ENCODE measurements at regions not wholly inside any gene's neighbourhood (a gene's known extent, or its start where the extent isn't known, plus 50 kb on each side); places are given as distances from the start of the nearest gene placed in this dataset.

DNA sequence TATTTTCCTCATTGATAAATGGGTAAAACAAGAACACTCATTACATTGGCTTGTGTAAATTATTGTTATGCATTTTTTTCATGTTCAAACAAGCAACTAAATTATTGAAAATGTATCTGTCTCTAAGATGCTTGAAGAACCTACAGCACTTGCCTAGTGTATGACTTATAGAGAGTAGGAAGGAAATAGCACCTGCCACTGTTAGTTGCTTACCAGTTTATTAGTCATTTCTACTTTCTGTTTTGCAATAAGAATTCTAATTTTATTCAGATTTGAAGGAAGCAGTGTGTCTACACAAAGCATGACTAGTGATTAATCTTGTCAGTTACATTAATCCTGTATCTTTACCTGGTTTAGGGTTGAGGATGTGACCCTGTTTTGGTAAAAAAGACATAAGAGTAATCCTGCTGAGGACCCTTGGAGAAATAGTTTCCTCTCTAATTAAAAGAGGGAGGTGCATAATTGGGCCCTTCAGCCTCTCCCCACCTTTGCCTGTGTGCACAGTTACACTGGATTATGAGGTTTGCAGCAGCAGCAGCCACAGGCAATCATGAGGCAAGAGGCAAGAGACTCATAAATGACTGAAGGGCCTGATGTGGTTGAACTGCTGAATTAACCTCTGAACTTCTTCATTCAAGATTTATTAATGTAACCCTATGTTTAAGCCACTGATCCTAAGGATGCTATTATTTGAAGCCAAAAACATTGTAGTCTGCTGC, 1202.1 kb downstream of the ADGRL3 start:
- Histone ChIP-seq H3K27ac (ENCODE audit: low read depth in 1 of 2, low read length in 1 of 2) (no peak overlapping the region), H3K9me3 (ENCODE audit: control insufficient read depth in 2 of 2, insufficient read depth in 1 of 2, low read length in 1 of 2) (peaks cover 0 to 7% of the 10 kb centered on the region in 2 donors), H3K36me3 (ENCODE audit: control insufficient read depth in 2 of 2, insufficient read depth in 2 of 2, low read length in 1 of 2) (no peaks in the 10 kb centered on the region), H3K27me3 (ENCODE audit: control insufficient read depth in 2 of 2, insufficient read depth in 1 of 2, low read length in 1 of 2) (no peaks in the 10 kb centered on the region), H3K4me3 (ENCODE audit: low read length in 2 of 2) (no peak overlapping the region), H3K4me1 (ENCODE audit: control insufficient read depth in 2 of 2, insufficient read depth in 2 of 2, low read length in 2 of 2) (no peaks in the 10 kb centered on the region)
- DNase-seq (ENCODE audit: low read depth in 6 of 9, low spot score in 9 of 9) = no peak

GRCh38 chr4:62399242-62399641, 1199.1 kb downstream of the ADGRL3 start:
- no peaks in the 10 kb centered on the region for H3K4me1 ChIP-seq (ENCODE audit: control insufficient read depth in 2 of 2, insufficient read depth in 2 of 2, low read length in 2 of 2)
- no peaks in the 10 kb centered on the region for H3K36me3 ChIP-seq (ENCODE audit: control insufficient read depth in 2 of 2, insufficient read depth in 2 of 2, low read length in 1 of 2)
- 49% methylated on average over 4 of the region's 4 CpGs for WGBS
- H3K4me3 ChIP-seq (ENCODE audit: low read length in 2 of 2) = no peak overlapping the region
- no peaks in the 10 kb centered on the region for H3K9me3 ChIP-seq (ENCODE audit: control insufficient read depth in 2 of 2, insufficient read depth in 1 of 2, low read length in 1 of 2)
- DNase-seq (ENCODE audit: low read depth in 6 of 9, low spot score in 9 of 9) = no peak
- H3K27ac ChIP-seq (ENCODE audit: low read depth in 1 of 2, low read length in 1 of 2) = no peak overlapping the region
- H3K27me3 ChIP-seq (ENCODE audit: control insufficient read depth in 2 of 2, insufficient read depth in 1 of 2, low read length in 1 of 2) = no peaks in the 10 kb centered on the region

GRCh38 chr4:62398318-62398717, 1198.2 kb downstream of the ADGRL3 start:
- DNase-seq (ENCODE audit: low read depth in 6 of 9, low spot score in 9 of 9) = no peak
- 90% methylated on average over 3 of the region's 3 CpGs for WGBS

DNA sequence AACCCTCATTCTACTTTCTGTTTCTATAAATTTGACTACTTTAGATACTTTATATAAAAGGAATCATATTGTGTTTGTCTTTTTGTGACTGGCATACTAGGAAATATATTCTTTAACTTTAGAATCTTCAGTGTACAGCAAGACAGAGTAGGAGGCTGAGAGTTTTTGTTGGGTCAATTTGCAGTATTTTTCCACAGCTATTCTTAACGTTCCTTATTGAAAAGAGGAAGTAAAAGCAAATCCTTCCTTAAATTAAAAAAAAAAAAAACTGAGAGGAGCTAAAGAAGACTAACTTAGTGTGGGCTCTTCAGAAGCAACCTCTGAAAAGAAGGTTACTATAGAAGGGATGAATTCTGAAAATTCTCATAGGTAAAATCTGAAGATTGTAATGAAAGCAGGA, 1194.6 kb downstream of the ADGRL3 start:
- no peak overlapping the region for H3K27ac ChIP-seq (ENCODE audit: low read depth in 1 of 2, low read length in 1 of 2)
- no peaks in the 10 kb centered on the region for H3K4me1 ChIP-seq (ENCODE audit: control insufficient read depth in 2 of 2, insufficient read depth in 2 of 2, low read length in 2 of 2)
- H3K4me3 ChIP-seq (ENCODE audit: low read length in 2 of 2) = no peak overlapping the region
- no peaks in the 10 kb centered on the region for H3K27me3 ChIP-seq (ENCODE audit: control insufficient read depth in 2 of 2, insufficient read depth in 1 of 2, low read length in 1 of 2)
- no peak for DNase-seq (ENCODE audit: low read depth in 6 of 9, low spot score in 9 of 9)
- WGBS = 0% methylated on average over 1 of the region's 1 CpG
- no peaks in the 10 kb centered on the region for H3K9me3 ChIP-seq (ENCODE audit: control insufficient read depth in 2 of 2, insufficient read depth in 1 of 2, low read length in 1 of 2)
- no peaks in the 10 kb centered on the region for H3K36me3 ChIP-seq (ENCODE audit: control insufficient read depth in 2 of 2, insufficient read depth in 2 of 2, low read length in 1 of 2)

More at GRCh38 chr4:62398318-62398717, 1198.2 kb downstream of the ADGRL3 start:
- Histone ChIP-seq H3K27me3 (ENCODE audit: control insufficient read depth in 2 of 2, insufficient read depth in 1 of 2, low read length in 1 of 2) (no peaks in the 10 kb centered on the region), H3K9me3 (ENCODE audit: control insufficient read depth in 2 of 2, insufficient read depth in 1 of 2, low read length in 1 of 2) (no peaks in the 10 kb centered on the region), H3K4me1 (ENCODE audit: control insufficient read depth in 2 of 2, insufficient read depth in 2 of 2, low read length in 2 of 2) (no peaks in the 10 kb centered on the region), H3K27ac (ENCODE audit: low read depth in 1 of 2, low read length in 1 of 2) (no peak overlapping the region), H3K36me3 (ENCODE audit: control insufficient read depth in 2 of 2, insufficient read depth in 2 of 2, low read length in 1 of 2) (no peaks in the 10 kb centered on the region), H3K4me3 (ENCODE audit: low read length in 2 of 2) (no peak overlapping the region)

DNA sequence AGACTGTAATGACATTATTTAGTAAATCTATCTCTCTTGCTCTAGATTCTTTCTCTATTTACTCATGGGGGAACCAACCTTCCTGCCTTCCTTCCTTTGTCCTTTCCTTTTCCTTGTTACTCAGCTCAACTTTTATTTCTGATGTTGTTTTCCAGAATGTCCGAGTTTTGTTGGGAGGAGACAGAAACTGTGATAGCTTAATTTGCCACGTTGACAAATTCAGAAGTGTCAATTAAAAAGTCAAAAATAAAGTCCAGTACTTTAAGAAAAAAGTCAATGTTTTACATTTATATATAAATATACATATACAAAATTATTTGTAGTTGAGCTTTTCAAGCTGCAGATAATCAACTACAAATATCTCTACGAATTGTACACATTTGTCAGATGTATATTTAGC, 1187.7 kb downstream of the ADGRL3 start:
- 91% methylated on average over 3 of the region's 3 CpGs for whole genome bisulfite sequencing

DNA sequence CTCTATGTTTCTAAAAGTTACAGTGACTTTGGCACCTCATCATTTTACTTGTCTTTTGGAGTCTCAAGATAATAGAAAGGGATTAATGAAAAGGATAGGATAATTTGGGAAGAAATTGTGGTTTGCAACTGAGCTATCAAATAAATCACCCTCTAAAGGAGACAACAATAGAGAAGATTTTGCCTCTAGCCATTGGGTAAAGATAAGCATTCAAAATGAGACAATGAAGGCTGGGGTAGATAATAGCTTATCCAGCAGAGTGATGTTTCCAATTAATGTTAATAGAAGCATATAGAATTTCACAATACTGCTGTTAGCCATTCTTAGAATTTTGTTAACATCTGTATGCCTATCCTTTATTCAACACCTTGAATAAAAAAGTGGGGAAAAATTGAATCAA, 1177.6 kb downstream of the ADGRL3 start:
- Histone ChIP-seq H3K9me3 (ENCODE audit: control insufficient read depth in 2 of 2, insufficient read depth in 1 of 2, low read length in 1 of 2) (no peaks in the 10 kb centered on the region), H3K27ac (ENCODE audit: low read depth in 1 of 2, low read length in 1 of 2) (no peak overlapping the region), H3K4me3 (ENCODE audit: low read length in 2 of 2) (no peak overlapping the region), H3K36me3 (ENCODE audit: control insufficient read depth in 2 of 2, insufficient read depth in 2 of 2, low read length in 1 of 2) (no peaks in the 10 kb centered on the region), H3K27me3 (ENCODE audit: control insufficient read depth in 2 of 2, insufficient read depth in 1 of 2, low read length in 1 of 2) (no peaks in the 10 kb centered on the region), H3K4me1 (ENCODE audit: control insufficient read depth in 2 of 2, insufficient read depth in 2 of 2, low read length in 2 of 2) (no peaks in the 10 kb centered on the region)
- DNase-seq (ENCODE audit: low read depth in 6 of 9, low spot score in 9 of 9) = no peak

More for the DNA sequence above, 1187.7 kb downstream of the ADGRL3 start:
- DNase-seq (ENCODE audit: low read depth in 6 of 9, low spot score in 9 of 9) = no peak
- H3K4me1 ChIP-seq (ENCODE audit: control insufficient read depth in 2 of 2, insufficient read depth in 2 of 2, low read length in 2 of 2) = no peaks in the 10 kb centered on the region
- no peaks in the 10 kb centered on the region for H3K27me3 ChIP-seq (ENCODE audit: control insufficient read depth in 2 of 2, insufficient read depth in 1 of 2, low read length in 1 of 2)
- H3K36me3 ChIP-seq (ENCODE audit: control insufficient read depth in 2 of 2, insufficient read depth in 2 of 2, low read length in 1 of 2) = no peaks in the 10 kb centered on the region
- no peak overlapping the region for H3K27ac ChIP-seq (ENCODE audit: low read depth in 1 of 2, low read length in 1 of 2)
- peaks cover 0 to 4% of the 10 kb centered on the region in 2 donors for H3K9me3 ChIP-seq (ENCODE audit: control insufficient read depth in 2 of 2, insufficient read depth in 1 of 2, low read length in 1 of 2)
- H3K4me3 ChIP-seq (ENCODE audit: low read length in 2 of 2) = no peak overlapping the region

GRCh38 chr4:62377245-62377644, 1177.1 kb downstream of the ADGRL3 start:
- no peaks in the 10 kb centered on the region for H3K4me1 ChIP-seq (ENCODE audit: control insufficient read depth in 2 of 2, insufficient read depth in 2 of 2, low read length in 2 of 2)
- no peak overlapping the region for H3K4me3 ChIP-seq (ENCODE audit: low read length in 2 of 2)
- no peak for DNase-seq (ENCODE audit: low read depth in 6 of 9, low spot score in 9 of 9)
- H3K27ac ChIP-seq (ENCODE audit: low read depth in 1 of 2, low read length in 1 of 2) = no peak overlapping the region
- no peaks in the 10 kb centered on the region for H3K27me3 ChIP-seq (ENCODE audit: control insufficient read depth in 2 of 2, insufficient read depth in 1 of 2, low read length in 1 of 2)
- H3K9me3 ChIP-seq (ENCODE audit: control insufficient read depth in 2 of 2, insufficient read depth in 1 of 2, low read length in 1 of 2) = no peaks in the 10 kb centered on the region
- H3K36me3 ChIP-seq (ENCODE audit: control insufficient read depth in 2 of 2, insufficient read depth in 2 of 2, low read length in 1 of 2) = no peaks in the 10 kb centered on the region

GRCh38 chr4:62366939-62367338, 1166.8 kb downstream of the ADGRL3 start:
- DNase-seq (ENCODE audit: low read depth in 6 of 9, low spot score in 9 of 9) = no peak
- Histone ChIP-seq H3K27ac (ENCODE audit: low read depth in 1 of 2, low read length in 1 of 2) (no peak overlapping the region), H3K4me1 (ENCODE audit: control insufficient read depth in 2 of 2, insufficient read depth in 2 of 2, low read length in 2 of 2) (no peaks in the 10 kb centered on the region), H3K9me3 (ENCODE audit: control insufficient read depth in 2 of 2, insufficient read depth in 1 of 2, low read length in 1 of 2) (no peaks in the 10 kb centered on the region), H3K4me3 (ENCODE audit: low read length in 2 of 2) (no peak overlapping the region), H3K27me3 (ENCODE audit: control insufficient read depth in 2 of 2, insufficient read depth in 1 of 2, low read length in 1 of 2) (no peaks in the 10 kb centered on the region), H3K36me3 (ENCODE audit: control insufficient read depth in 2 of 2, insufficient read depth in 2 of 2, low read length in 1 of 2) (no peaks in the 10 kb centered on the region)

- H3K9me3 ChIP-seq (ENCODE audit: control insufficient read depth in 2 of 2, insufficient read depth in 1 of 2, low read length in 1 of 2) = no peaks in the 10 kb centered on the region
- no peaks in the 10 kb centered on the region for H3K36me3 ChIP-seq (ENCODE audit: control insufficient read depth in 2 of 2, insufficient read depth in 2 of 2, low read length in 1 of 2)
- 80% methylated on average over 1 of the region's 1 CpG for WGBS
- no peak for DNase-seq (ENCODE audit: low read depth in 6 of 9, low spot score in 9 of 9)
- H3K27ac ChIP-seq (ENCODE audit: low read depth in 1 of 2, low read length in 1 of 2) = no peak overlapping the region
- H3K4me1 ChIP-seq (ENCODE audit: control insufficient read depth in 2 of 2, insufficient read depth in 2 of 2, low read length in 2 of 2) = no peaks in the 10 kb centered on the region
- no peaks in the 10 kb centered on the region for H3K27me3 ChIP-seq (ENCODE audit: control insufficient read depth in 2 of 2, insufficient read depth in 1 of 2, low read length in 1 of 2)
- no peak overlapping the region for H3K4me3 ChIP-seq (ENCODE audit: low read length in 2 of 2)
These were observed 1160.0 kb downstream of the ADGRL3 start for GRCh38 chr4:62360156-62360545.

All from thymus (tissue), 11 donors.